HepG2 (cell line): ENCODE measurements at regions not wholly inside any gene's neighbourhood (a gene's known extent, or its start where the extent isn't known, plus 50 kb on each side); places are given as distances from the start of the nearest gene placed in this dataset.

ENCODE experiments used
- ATAC-seq: fragments of 200-7000 bp; cut with Tn5 transposase; 3 replicates; pipeline ENCODE4 v1.9.1; 2020; ENCODE audit warnings: mild to moderate bottlenecking, moderate library complexity
- BruUV-seq: library from RNA; stranded (reverse); fragments of 400-500 nt; replicated peaks from 2 replicates; lab custom pipeline; 2021; lab: Mats Ljungman, UMichigan
- CTCF ChIA-PET: fragments of 300-600 bp; formaldehyde crosslinking; extraction: SDS; loops from one replicate; lab custom pipeline; 2021; ENCODE audit warnings: low total read pairs, inconsistent platforms, low intra/inter-chr PET ratio; lab: Yijun Ruan, JAX
- POLR2A ChIA-PET: fragments of 350-600 bp; sonication (Branson Sonifier 250); formaldehyde crosslinking; loops from one replicate; lab custom pipeline; 2020; ENCODE audit warnings: antibody characterized with exemption, inconsistent platforms; lab: Yijun Ruan, JAX
- DNase-seq: peaks from one replicate; pipeline ENCODE4 v3.0.0-alpha.2; 2015; ENCODE audit warnings: low spot score
- FAIRE-seq: peaks from 3 replicates; lab custom pipeline; 2011; peaks lifted over from hg19 to GRCh38; lab: Jason Lieb, UNC
- H2AFZ ChIP-seq: one replicate; pipeline ENCODE4 v1.6.1; 2011; ENCODE audit warnings: low read length, inconsistent platforms
- H3K27ac ChIP-seq: fragments of 300-600 bp; 3 replicates; pipeline ENCODE4 v1.8.0; 2011; ENCODE audit warnings: mixed run types, mild to moderate bottlenecking, mixed read lengths, low read length, inconsistent platforms; ENCODE audit not compliant: insufficient read depth; ENCODE audit errors: extremely low read length
- H3K27me3 ChIP-seq, 2 experiments: fragments of 200-600 bp in 1 of 2; 2 replicates in 1 of 2; 3 replicates in 1 of 2; pipeline versions ENCODE4 v1.6.0 to v1.8.0; 2011; ENCODE audit warnings: low read length in 2 of 2, mild to moderate bottlenecking in 2 of 2, moderate library complexity in 2 of 2, inconsistent platforms in 1 of 2; ENCODE audit not compliant: insufficient read depth in 2 of 2, control insufficient read depth in 1 of 2
- H3K36me3 ChIP-seq, 2 experiments: fragments of 200-600 bp in 1 of 2; replicated peaks in 1 of 2; 2 replicates in 1 of 2; 3 replicates in 1 of 2; pipeline versions ENCODE4 v1.5.1 to v1.8.0; 2011; ENCODE audit warnings: low read length in 2 of 2, inconsistent platforms in 1 of 2; ENCODE audit not compliant: insufficient read depth in 2 of 2, control insufficient read depth in 1 of 2
- H3K4me1 ChIP-seq: 2 replicates; pipeline ENCODE4 v1.5.1; 2012; ENCODE audit warnings: low read length, inconsistent platforms; ENCODE audit not compliant: insufficient read depth
- H3K4me2 ChIP-seq: 2 replicates; pipeline ENCODE4 v1.6.0; 2011; ENCODE audit warnings: low read depth, low read length, inconsistent platforms
- H3K4me3 ChIP-seq, 3 experiments: fragments of 200-600 bp in 1 of 3; sonication (generic), shearing (Covaris generic) in 1 of 3; replicated peaks in 1 of 3; 2 replicates each; pipeline ENCODE4 v1.5.1; 2011 to 2016; ENCODE audit warnings: low read length in 3 of 3, inconsistent platforms in 2 of 3, low read depth in 2 of 3, mild to moderate bottlenecking in 2 of 3, control low read depth in 1 of 3, mixed read lengths in 1 of 3; ENCODE audit not compliant: insufficient read depth in 1 of 3
- H3K79me2 ChIP-seq: one replicate; pipeline ENCODE4 v1.6.1; 2011; ENCODE audit warnings: low read length, inconsistent platforms; ENCODE audit not compliant: insufficient read depth
- H3K9ac ChIP-seq: 2 replicates; pipeline ENCODE4 v1.6.0; 2011; ENCODE audit warnings: mild to moderate bottlenecking, low read depth, low read length, inconsistent platforms; ENCODE audit not compliant: insufficient read depth
- H3K9me3 ChIP-seq: 2 replicates; pipeline ENCODE4 v1.5.1; 2012; ENCODE audit warnings: mild to moderate bottlenecking, low read length
- H4K20me1 ChIP-seq: 2 replicates; pipeline ENCODE4 v1.6.0; 2011; ENCODE audit warnings: inconsistent platforms, mild to moderate bottlenecking, low read length, moderate library complexity; ENCODE audit not compliant: insufficient read depth
- EEA1 ChIP-seq: sonication (generic); formaldehyde crosslinking; IDR thresholded peaks from 2 replicates; pipeline ENCODE4 v1.5.1; 2020; ENCODE audit warnings: mild to moderate bottlenecking, missing genetic modification reagents, borderline replicate concordance
- NPAS2 ChIP-seq: sonication (generic); formaldehyde crosslinking; IDR thresholded peaks from 2 replicates; pipeline ENCODE4 v1.8.0; 2022; ENCODE audit warnings: mild to moderate bottlenecking, missing genetic modification reagents, borderline replicate concordance
- POLR2AphosphoS2 ChIP-seq: IDR thresholded peaks from 2 replicates; pipeline ENCODE4 v1.6.1; 2011; ENCODE audit warnings: low read depth, low read length, improper control_type of control experiment
- TOE1 ChIP-seq: sonication (generic); formaldehyde crosslinking; IDR thresholded peaks from 2 replicates; pipeline ENCODE4 v1.4.0; 2020; ENCODE audit warnings: mild to moderate bottlenecking, missing genetic modification reagents
- ZNF124 ChIP-seq: sonication (generic); formaldehyde crosslinking; IDR thresholded peaks from 2 replicates; pipeline ENCODE4 v1.4.0; 2020; ENCODE audit warnings: missing genetic modification reagents
- ZNF17 ChIP-seq: sonication (generic); formaldehyde crosslinking; IDR thresholded peaks from 2 replicates; pipeline ENCODE4 v1.5.0; 2020; ENCODE audit warnings: mild to moderate bottlenecking, missing genetic modification reagents
- ZNF225 ChIP-seq: sonication (generic); formaldehyde crosslinking; IDR thresholded peaks from 2 replicates; pipeline ENCODE4 v1.4.0; 2020; ENCODE audit warnings: mild to moderate bottlenecking, missing genetic modification reagents
- ZNF674 ChIP-seq: sonication (generic); formaldehyde crosslinking; IDR thresholded peaks from 2 replicates; pipeline ENCODE4 v1.5.0; 2020; ENCODE audit warnings: low read depth, mild to moderate bottlenecking, missing genetic modification reagents
- WGBS: methylation state at CpG from one replicate; pipeline ENCODE4 v1.1.6; 2017; ENCODE audit warnings: low lambda C conversion rate; 5-methylcytosine and 5-hydroxymethylcytosine counted together
- in situ Hi-C: cut with HindIII; loops from 2 replicates; pipeline ENCODE4 v1.10.0; 2017; ENCODE audit warnings: low pct_unique_long_range_greater_than_20kb; ENCODE audit not compliant: extremely low pct_ligation_motif_present
- intact Hi-C: fragments of 100-400 bp; cut with micrococcal nuclease; formaldehyde crosslinking; loops from one replicate; pipeline ENCODE4 v1.10.0; 2022; ENCODE audit not compliant: unreplicated experiment
- TF ChIP-seq, protein P1 (sequence below): sonication (generic); formaldehyde crosslinking; IDR thresholded peaks from 2 replicates; pipeline ENCODE4 v1.4.0; 2020; ENCODE audit warnings: missing genetic modification reagents
- TF ChIP-seq, protein P2 (sequence below): sonication (generic); formaldehyde crosslinking; conservative IDR thresholded peaks from 2 replicates; pipeline ENCODE4 v1.4.0; 2020; ENCODE audit warnings: mild to moderate bottlenecking, missing genetic modification reagents, moderate library complexity
- TF ChIP-seq, protein P3 (sequence below): sonication (generic); formaldehyde crosslinking; IDR thresholded peaks from 2 replicates; pipeline ENCODE4 v1.4.0; 2020; ENCODE audit warnings: mild to moderate bottlenecking, missing genetic modification reagents

- WGBS = 4% methylated on average over 3 of the region's 3 CpGs
- no peaks in the 10 kb centered on the region for H3K4me1 ChIP-seq
- no peak overlapping the region for H3K4me3 ChIP-seq
- DNase-seq (no peak), ATAC-seq (no peak), FAIRE-seq (no peak)
- no peaks in the 10 kb centered on the region for H4K20me1 ChIP-seq
- no TSS peak for BruUV-seq
- CTCF ChIA-PET = no interaction called here
- H2AFZ ChIP-seq = no peak overlapping the region
- no peaks in the 10 kb centered on the region for H3K9me3 ChIP-seq
- intact Hi-C loops = no loop called here
- H3K27me3 ChIP-seq = no peaks in the 10 kb centered on the region
- no peaks in the 10 kb centered on the region for H3K79me2 ChIP-seq
- H3K9ac ChIP-seq = no peak overlapping the region
- no peaks in the 10 kb centered on the region for H3K36me3 ChIP-seq
- POLR2A ChIA-PET = no interaction called here
- H3K4me2 ChIP-seq = no peak overlapping the region
- in situ Hi-C loops = no loop called here
- no peak overlapping the region for H3K27ac ChIP-seq
- TF ChIP-seq NPAS2 (CRISPR knock-in tag) = no peak
- TF ChIP-seq, protein P1, sequence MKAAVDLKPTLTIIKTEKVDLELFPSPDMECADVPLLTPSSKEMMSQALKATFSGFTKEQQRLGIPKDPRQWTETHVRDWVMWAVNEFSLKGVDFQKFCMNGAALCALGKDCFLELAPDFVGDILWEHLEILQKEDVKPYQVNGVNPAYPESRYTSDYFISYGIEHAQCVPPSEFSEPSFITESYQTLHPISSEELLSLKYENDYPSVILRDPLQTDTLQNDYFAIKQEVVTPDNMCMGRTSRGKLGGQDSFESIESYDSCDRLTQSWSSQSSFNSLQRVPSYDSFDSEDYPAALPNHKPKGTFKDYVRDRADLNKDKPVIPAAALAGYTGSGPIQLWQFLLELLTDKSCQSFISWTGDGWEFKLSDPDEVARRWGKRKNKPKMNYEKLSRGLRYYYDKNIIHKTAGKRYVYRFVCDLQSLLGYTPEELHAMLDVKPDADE (CRISPR knock-in tag) = no peak
- no peak for TF ChIP-seq ZNF124 (CRISPR knock-in tag)
- TF ChIP-seq ZNF17 = no peak
- TF ChIP-seq POLR2AphosphoS2 = no peak
- no peak for TF ChIP-seq ZNF225
- TF ChIP-seq, protein P2, sequence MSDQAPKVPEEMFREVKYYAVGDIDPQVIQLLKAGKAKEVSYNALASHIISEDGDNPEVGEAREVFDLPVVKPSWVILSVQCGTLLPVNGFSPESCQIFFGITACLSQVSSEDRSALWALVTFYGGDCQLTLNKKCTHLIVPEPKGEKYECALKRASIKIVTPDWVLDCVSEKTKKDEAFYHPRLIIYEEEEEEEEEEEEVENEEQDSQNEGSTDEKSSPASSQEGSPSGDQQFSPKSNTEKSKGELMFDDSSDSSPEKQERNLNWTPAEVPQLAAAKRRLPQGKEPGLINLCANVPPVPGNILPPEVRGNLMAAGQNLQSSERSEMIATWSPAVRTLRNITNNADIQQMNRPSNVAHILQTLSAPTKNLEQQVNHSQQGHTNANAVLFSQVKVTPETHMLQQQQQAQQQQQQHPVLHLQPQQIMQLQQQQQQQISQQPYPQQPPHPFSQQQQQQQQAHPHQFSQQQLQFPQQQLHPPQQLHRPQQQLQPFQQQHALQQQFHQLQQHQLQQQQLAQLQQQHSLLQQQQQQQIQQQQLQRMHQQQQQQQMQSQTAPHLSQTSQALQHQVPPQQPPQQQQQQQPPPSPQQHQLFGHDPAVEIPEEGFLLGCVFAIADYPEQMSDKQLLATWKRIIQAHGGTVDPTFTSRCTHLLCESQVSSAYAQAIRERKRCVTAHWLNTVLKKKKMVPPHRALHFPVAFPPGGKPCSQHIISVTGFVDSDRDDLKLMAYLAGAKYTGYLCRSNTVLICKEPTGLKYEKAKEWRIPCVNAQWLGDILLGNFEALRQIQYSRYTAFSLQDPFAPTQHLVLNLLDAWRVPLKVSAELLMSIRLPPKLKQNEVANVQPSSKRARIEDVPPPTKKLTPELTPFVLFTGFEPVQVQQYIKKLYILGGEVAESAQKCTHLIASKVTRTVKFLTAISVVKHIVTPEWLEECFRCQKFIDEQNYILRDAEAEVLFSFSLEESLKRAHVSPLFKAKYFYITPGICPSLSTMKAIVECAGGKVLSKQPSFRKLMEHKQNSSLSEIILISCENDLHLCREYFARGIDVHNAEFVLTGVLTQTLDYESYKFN (CRISPR knock-in tag) = no peak
- no peak for TF ChIP-seq EEA1 (CRISPR knock-in tag)
- no peak for TF ChIP-seq TOE1 (CRISPR knock-in tag)
- TF ChIP-seq, protein P3, sequence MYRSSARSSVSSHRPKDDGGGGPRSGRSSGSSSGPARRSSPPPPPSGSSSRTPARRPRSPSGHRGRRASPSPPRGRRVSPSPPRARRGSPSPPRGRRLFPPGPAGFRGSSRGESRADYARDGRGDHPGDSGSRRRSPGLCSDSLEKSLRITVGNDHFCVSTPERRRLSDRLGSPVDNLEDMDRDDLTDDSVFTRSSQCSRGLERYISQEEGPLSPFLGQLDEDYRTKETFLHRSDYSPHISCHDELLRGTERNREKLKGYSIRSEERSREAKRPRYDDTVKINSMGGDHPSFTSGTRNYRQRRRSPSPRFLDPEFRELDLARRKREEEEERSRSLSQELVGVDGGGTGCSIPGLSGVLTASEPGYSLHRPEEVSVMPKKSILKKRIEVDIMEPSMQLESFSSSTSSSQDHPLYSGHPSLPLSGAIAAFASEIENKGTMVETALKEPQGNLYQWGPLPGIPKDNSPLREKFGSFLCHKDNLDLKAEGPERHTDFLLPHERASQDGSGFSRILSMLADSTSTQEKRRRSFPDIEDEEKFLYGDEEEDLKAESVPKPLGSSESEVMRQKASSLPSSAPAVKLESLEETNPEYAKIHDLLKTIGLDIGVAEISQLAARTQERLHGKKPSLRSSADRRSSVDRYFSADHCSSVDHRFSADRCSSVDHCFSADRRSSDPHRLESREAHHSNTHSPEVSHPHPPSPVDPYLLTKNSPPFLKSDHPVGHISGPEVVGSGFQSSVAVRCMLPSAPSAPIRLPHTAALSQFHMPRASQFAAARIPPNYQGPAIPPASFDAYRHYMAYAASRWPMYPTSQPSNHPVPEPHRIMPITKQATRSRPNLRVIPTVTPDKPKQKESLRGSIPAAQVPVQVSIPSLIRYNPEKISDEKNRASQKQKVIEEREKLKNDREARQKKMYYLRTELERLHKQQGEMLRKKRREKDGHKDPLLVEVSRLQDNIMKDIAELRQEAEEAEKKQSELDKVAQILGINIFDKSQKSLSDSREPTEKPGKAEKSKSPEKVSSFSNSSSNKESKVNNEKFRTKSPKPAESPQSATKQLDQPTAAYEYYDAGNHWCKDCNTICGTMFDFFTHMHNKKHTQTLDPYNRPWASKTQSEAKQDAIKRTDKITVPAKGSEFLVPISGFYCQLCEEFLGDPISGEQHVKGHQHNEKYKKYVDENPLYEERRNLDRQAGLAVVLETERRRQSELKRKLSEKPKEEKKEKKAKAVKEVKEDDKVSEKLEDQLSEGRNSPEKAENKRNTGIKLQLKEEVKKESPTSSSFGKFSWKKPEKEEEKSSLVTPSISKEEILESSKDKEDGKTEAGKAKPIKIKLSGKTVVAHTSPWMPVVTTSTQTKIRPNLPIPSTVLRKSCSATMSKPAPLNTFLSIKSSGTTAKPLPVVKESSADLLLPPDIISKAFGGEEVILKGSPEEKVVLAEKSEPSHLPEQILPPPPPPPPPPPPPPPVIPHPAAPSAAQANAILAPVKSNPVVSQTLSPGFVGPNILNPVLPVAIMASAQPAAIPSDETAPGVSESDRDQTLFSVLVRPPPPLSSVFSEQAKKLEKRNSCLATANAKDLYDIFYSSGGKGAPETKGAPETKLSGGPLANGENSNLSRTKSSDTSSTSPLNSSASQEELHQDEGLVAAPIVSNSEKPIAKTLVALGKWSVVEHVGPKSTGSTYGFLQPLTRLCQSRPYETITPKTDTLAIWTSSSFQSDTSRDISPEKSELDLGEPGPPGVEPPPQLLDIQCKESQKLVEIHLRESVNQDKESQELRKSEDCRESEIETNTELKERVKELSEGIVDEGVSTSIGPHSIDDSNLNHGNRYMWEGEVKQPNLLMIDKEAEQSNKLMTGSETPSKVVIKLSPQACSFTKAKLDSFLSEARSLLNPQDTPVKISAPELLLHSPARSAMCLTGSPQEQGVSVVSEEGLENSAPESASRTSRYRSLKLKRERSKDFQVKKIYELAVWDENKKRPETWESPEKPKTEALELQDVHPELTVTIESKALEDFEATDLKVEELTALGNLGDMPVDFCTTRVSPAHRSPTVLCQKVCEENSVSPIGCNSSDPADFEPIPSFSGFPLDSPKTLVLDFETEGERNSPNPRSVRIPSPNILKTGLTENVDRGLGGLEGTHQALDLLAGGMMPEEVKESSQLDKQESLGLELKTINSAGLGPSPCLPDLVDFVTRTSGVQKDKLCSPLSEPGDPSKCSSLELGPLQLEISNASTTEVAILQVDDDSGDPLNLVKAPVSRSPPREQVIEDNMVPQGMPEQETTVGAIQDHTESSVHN (CRISPR knock-in tag) = no peak
- no peak for TF ChIP-seq ZNF674 (CRISPR knock-in tag)
Observed at GRCh38 chr5:99449786-99450185, 521.0 kb upstream of the CHD1 start.
